WTC11 (cell line): ENCODE measurements at regions not wholly inside any gene's neighbourhood (a gene's known extent, or its start where the extent isn't known, plus 50 kb on each side); places are given as distances from the start of the nearest gene placed in this dataset.

ENCODE experiments used
- ESRRA ChIP-seq: sonication (generic); formaldehyde crosslinking; IDR thresholded peaks from 2 replicates; pipeline ENCODE4 v1.8.1; 2022; ENCODE audit warnings: mild to moderate bottlenecking, missing genetic modification reagents, borderline replicate concordance
- ETV6 ChIP-seq: sonication (generic); formaldehyde crosslinking; IDR thresholded peaks from 2 replicates; pipeline ENCODE4 v1.8.1; 2022; ENCODE audit warnings: mild to moderate bottlenecking, missing genetic modification reagents
- TF ChIP-seq, protein P1 (sequence below): sonication (generic); formaldehyde crosslinking; IDR thresholded peaks from 2 replicates; pipeline ENCODE4 v1.8.1; 2022; ENCODE audit warnings: low read depth, missing genetic modification reagents, borderline replicate concordance
- TF ChIP-seq, protein P2 (sequence below): fragments of 200-600 bp; IDR thresholded peaks from 2 replicates; pipeline ENCODE4 v1.8.0; 2022; ENCODE audit warnings: antibody characterized with exemption
- TF ChIP-seq, protein P3 (sequence below): sonication (generic); formaldehyde crosslinking; IDR thresholded peaks from 2 replicates; pipeline ENCODE4 v1.8.0; 2022; ENCODE audit warnings: mild to moderate bottlenecking, missing genetic modification reagents

DNA sequence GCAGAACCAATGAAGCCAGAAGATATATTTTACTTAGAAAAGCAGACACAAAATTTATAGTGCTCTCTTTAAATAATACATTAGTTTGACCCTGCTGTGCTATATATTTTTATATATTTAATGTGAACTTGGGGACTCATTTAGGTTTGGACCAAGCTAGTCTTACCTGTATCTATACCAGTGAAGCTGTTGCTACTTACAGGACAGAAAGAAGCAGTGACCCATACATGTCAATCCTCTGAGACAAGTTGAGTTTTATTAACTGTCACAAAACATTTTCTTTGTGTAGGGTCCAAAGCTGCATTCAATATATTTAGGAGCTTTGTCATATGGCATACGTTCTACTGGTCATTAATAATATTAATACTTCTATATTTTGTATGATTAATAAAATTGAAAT lies 327.7 kb upstream of the NUDT12 start:
- TF ChIP-seq, protein P1, sequence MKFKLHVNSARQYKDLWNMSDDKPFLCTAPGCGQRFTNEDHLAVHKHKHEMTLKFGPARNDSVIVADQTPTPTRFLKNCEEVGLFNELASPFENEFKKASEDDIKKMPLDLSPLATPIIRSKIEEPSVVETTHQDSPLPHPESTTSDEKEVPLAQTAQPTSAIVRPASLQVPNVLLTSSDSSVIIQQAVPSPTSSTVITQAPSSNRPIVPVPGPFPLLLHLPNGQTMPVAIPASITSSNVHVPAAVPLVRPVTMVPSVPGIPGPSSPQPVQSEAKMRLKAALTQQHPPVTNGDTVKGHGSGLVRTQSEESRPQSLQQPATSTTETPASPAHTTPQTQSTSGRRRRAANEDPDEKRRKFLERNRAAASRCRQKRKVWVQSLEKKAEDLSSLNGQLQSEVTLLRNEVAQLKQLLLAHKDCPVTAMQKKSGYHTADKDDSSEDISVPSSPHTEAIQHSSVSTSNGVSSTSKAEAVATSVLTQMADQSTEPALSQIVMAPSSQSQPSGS (CRISPR knock-in tag), result no peak
- TF ChIP-seq, protein P2, sequence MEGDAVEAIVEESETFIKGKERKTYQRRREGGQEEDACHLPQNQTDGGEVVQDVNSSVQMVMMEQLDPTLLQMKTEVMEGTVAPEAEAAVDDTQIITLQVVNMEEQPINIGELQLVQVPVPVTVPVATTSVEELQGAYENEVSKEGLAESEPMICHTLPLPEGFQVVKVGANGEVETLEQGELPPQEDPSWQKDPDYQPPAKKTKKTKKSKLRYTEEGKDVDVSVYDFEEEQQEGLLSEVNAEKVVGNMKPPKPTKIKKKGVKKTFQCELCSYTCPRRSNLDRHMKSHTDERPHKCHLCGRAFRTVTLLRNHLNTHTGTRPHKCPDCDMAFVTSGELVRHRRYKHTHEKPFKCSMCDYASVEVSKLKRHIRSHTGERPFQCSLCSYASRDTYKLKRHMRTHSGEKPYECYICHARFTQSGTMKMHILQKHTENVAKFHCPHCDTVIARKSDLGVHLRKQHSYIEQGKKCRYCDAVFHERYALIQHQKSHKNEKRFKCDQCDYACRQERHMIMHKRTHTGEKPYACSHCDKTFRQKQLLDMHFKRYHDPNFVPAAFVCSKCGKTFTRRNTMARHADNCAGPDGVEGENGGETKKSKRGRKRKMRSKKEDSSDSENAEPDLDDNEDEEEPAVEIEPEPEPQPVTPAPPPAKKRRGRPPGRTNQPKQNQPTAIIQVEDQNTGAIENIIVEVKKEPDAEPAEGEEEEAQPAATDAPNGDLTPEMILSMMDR, result no peak
- TF ChIP-seq ESRRA (CRISPR knock-in tag), result no peak
- TF ChIP-seq, protein P3, sequence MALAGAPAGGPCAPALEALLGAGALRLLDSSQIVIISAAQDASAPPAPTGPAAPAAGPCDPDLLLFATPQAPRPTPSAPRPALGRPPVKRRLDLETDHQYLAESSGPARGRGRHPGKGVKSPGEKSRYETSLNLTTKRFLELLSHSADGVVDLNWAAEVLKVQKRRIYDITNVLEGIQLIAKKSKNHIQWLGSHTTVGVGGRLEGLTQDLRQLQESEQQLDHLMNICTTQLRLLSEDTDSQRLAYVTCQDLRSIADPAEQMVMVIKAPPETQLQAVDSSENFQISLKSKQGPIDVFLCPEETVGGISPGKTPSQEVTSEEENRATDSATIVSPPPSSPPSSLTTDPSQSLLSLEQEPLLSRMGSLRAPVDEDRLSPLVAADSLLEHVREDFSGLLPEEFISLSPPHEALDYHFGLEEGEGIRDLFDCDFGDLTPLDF, result no peak
- TF ChIP-seq ETV6 (CRISPR knock-in tag), result no peak
